GM12875 (cell line): ENCODE measurements at regions not wholly inside any gene's neighbourhood (a gene's known extent, or its start where the extent isn't known, plus 50 kb on each side); places are given as distances from the start of the nearest gene placed in this dataset.
"Not testable (repeated sequence)": the region's sequence is repeated elsewhere in the genome, so short reads cannot be mapped to it uniquely, and the experiment has no call there.

ENCODE experiments used
- H3K4me3 ChIP-seq: one replicate; pipeline ENCODE4 v1.5.1; 2011; ENCODE audit warnings: low read depth, low read length, control low read depth
- CTCF ChIP-seq: IDR thresholded peaks from 2 replicates; pipeline ENCODE4 v1.5.1; 2011; ENCODE audit warnings: low read depth, mild to moderate bottlenecking, control low read depth, inconsistent platforms, low read length, moderate library complexity, borderline replicate concordance; ENCODE audit not compliant: insufficient read depth

GRCh38 chr6:19391926-19392325, 445.2 kb upstream of the ID4 start:
- H3K4me3 ChIP-seq, result no peak overlapping the region
- no peak for TF ChIP-seq CTCF

GRCh38 chr6:19394051-19394450, 443.1 kb upstream of the ID4 start:
- no peak for TF ChIP-seq CTCF
- no peak overlapping the region for H3K4me3 ChIP-seq

- TF ChIP-seq CTCF, result no peak
- no peak overlapping the region for H3K4me3 ChIP-seq
These were observed 442.5 kb upstream of the ID4 start for GRCh38 chr6:19394687-19395086.

- TF ChIP-seq CTCF, result no peak
- H3K4me3 ChIP-seq, result no peak overlapping the region
These were observed 441.9 kb upstream of the ID4 start for GRCh38 chr6:19395316-19395715.

- H3K4me3 ChIP-seq, result no peak overlapping the region
- TF ChIP-seq CTCF, result no peak
These were observed 437.8 kb upstream of the ID4 start for GRCh38 chr6:19399406-19399805.

- H3K4me3 ChIP-seq, result not testable (repeated sequence)
These were observed 432.3 kb upstream of the ID4 start for GRCh38 chr6:19404884-19405283.

- no peak for TF ChIP-seq CTCF
These were observed 428.8 kb upstream of the ID4 start for GRCh38 chr6:19408331-19408730.

GRCh38 chr6:19410481-19410880, 426.7 kb upstream of the ID4 start:
- TF ChIP-seq CTCF, result no peak
- no peak overlapping the region for H3K4me3 ChIP-seq

More at GRCh38 chr6:19408331-19408730, 428.8 kb upstream of the ID4 start:
- no peak overlapping the region for H3K4me3 ChIP-seq
